Esophagus muscularis mucosa (tissue), 4 donors: ENCODE measurements at regions not wholly inside any gene's neighbourhood (a gene's known extent, or its start where the extent isn't known, plus 50 kb on each side); places are given as distances from the start of the nearest gene placed in this dataset.

ENCODE experiments used
- DNase-seq: peaks from one replicate; pipeline ENCODE4 v3.0.0-alpha.2; 2017; ENCODE audit errors: extremely low spot score
- H3K27ac ChIP-seq, 4 donors: fragments of 200-600 bp; sonication (generic); replicated peaks in 1 of 4; 1 replicate in 3 of 4; 2 replicates in 1 of 4; pipeline ENCODE4 v1.5.1; 2016 to 2019; ENCODE audit warnings: mild to moderate bottlenecking in 1 of 4
- H3K27me3 ChIP-seq, 4 donors: fragments of 200-600 bp; sonication (generic); one replicate each; pipeline versions ENCODE4 v1.5.1 to v1.6.0; 2016 to 2019
- H3K36me3 ChIP-seq, 4 donors: fragments of 200-600 bp; sonication (generic); one replicate each; pipeline ENCODE4 v1.5.1; 2016 to 2019
- H3K4me1 ChIP-seq, 4 donors: fragments of 200-600 bp; sonication (generic); one replicate each; pipeline ENCODE4 v1.5.1; 2016 to 2019
- H3K4me3 ChIP-seq, 4 donors: fragments of 200-600 bp; sonication (generic); 1 replicate in 2 of 4; 2 replicates in 2 of 4; pipeline ENCODE4 v1.5.1; 2016 to 2019; ENCODE audit warnings: mild to moderate bottlenecking in 4 of 4, moderate library complexity in 1 of 4
- H3K9me3 ChIP-seq, 4 donors: fragments of 200-600 bp; sonication (generic); 1 replicate in 3 of 4; 2 replicates in 1 of 4; pipeline ENCODE4 v1.5.1; 2016 to 2019
- EP300 ChIP-seq: sonication (generic); formaldehyde crosslinking; IDR thresholded peaks from one replicate; pipeline ENCODE4 v1.6.1; 2017; ENCODE audit warnings: antibody characterized with exemption
- POLR2A ChIP-seq: fragments of 450-650 bp; IDR thresholded peaks from one replicate; pipeline ENCODE4 v1.6.1; 2017; ENCODE audit warnings: antibody characterized with exemption, moderate library complexity, mild to moderate bottlenecking, low read depth
- POLR2AphosphoS5 ChIP-seq, 2 donors: sonication (generic); formaldehyde crosslinking; IDR thresholded peaks; one replicate each; pipeline ENCODE4 v1.6.1; 2017; ENCODE audit warnings: antibody characterized with exemption in 2 of 2
- WGBS: methylation state at CpG from one replicate; pipeline ENCODE4 v1.1.5; 2018; 5-methylcytosine and 5-hydroxymethylcytosine counted together
- intact Hi-C: fragments of 100-400 bp; cut with DNase I; formaldehyde crosslinking; loops from one replicate; pipeline ENCODE4 v1.15.1; 2023
- TF ChIP-seq, protein P1 (sequence below), 3 experiments: fragments of 200-600 bp in 2 of 3; fragments of 450-650 bp in 1 of 3; sonication (generic) in 2 of 3; IDR thresholded peaks; one replicate each; pipeline ENCODE4 v1.5.1; 2017 to 2019; ENCODE audit warnings: antibody characterized with exemption in 3 of 3, mild to moderate bottlenecking in 2 of 3, moderate library complexity in 1 of 3

GRCh38 chr19:30319411-30319810 is 52.8 kb upstream of the ZNF536 start:
- 70% methylated on average over 2 of the region's 2 CpGs for WGBS
- no peaks in the 10 kb centered on the region for H3K4me1 ChIP-seq
- TF ChIP-seq, protein P1, sequence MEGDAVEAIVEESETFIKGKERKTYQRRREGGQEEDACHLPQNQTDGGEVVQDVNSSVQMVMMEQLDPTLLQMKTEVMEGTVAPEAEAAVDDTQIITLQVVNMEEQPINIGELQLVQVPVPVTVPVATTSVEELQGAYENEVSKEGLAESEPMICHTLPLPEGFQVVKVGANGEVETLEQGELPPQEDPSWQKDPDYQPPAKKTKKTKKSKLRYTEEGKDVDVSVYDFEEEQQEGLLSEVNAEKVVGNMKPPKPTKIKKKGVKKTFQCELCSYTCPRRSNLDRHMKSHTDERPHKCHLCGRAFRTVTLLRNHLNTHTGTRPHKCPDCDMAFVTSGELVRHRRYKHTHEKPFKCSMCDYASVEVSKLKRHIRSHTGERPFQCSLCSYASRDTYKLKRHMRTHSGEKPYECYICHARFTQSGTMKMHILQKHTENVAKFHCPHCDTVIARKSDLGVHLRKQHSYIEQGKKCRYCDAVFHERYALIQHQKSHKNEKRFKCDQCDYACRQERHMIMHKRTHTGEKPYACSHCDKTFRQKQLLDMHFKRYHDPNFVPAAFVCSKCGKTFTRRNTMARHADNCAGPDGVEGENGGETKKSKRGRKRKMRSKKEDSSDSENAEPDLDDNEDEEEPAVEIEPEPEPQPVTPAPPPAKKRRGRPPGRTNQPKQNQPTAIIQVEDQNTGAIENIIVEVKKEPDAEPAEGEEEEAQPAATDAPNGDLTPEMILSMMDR (IDR thresholded peaks at IDR 0.05): no peak
- TF ChIP-seq POLR2AphosphoS5 (IDR thresholded peaks at IDR 0.05): no peak
- no peak for DNase-seq
- no peak overlapping the region for H3K4me3 ChIP-seq
- intact Hi-C loops: no loop called here
- H3K9me3 ChIP-seq: peaks cover 0 to 6% (median 0%) of the 10 kb centered on the region in 4 donors
- H3K27me3 ChIP-seq: peaks cover 0 to 21% (median 0%) of the 10 kb centered on the region in 4 donors
- H3K36me3 ChIP-seq: no peaks in the 10 kb centered on the region
- no peak overlapping the region for H3K27ac ChIP-seq

- H3K27ac ChIP-seq: no peak overlapping the region
- intact Hi-C loops: no loop called here
- H3K36me3 ChIP-seq: no peaks in the 10 kb centered on the region
- peaks cover 0 to 17% (median 0%) of the 10 kb centered on the region in 4 donors for H3K27me3 ChIP-seq
- no peak for DNase-seq
- no peaks in the 10 kb centered on the region for H3K4me1 ChIP-seq
- H3K4me3 ChIP-seq: no peak overlapping the region
- peaks cover 0 to 6% (median 0%) of the 10 kb centered on the region in 4 donors for H3K9me3 ChIP-seq
- TF ChIP-seq POLR2A (no peak), EP300 (no peak), POLR2AphosphoS5 (IDR thresholded peaks at IDR 0.05) (no peak)
- TF ChIP-seq, protein P1 (IDR thresholded peaks at IDR 0.05): no peak
These were observed 52.3 kb upstream of the ZNF536 start for GRCh38 chr19:30319876-30320275.

DNA sequence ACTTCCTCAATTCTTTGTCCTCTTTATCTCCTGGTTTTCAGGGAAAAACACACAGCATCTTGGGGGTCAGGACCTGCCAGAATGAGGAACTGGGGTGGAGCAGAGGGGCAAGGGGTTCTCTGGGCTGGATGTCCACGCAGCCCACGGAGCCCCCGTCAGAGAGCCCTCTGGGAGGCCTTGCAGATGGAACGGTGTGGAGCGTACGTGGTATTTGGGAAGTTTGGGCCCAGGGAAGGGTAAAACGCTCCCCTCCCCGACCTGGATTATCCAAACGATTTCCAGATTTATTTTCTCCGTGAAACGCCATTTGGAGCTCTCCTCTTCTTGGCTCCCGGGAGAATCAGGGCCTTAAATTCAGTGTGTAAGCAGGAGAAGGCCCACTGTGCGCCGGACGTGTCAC is 51.7 kb upstream of the ZNF536 start:
- H3K9me3 ChIP-seq: peaks cover 0 to 6% (median 0%) of the 10 kb centered on the region in 4 donors
- no peaks in the 10 kb centered on the region for H3K4me1 ChIP-seq
- TF ChIP-seq, protein P1 (IDR thresholded peaks at IDR 0.05): no peak
- TF ChIP-seq POLR2AphosphoS5 (IDR thresholded peaks at IDR 0.05): no peak
- TF ChIP-seq EP300: no peak
- no peak for TF ChIP-seq POLR2A
- H3K27ac ChIP-seq: no peak overlapping the region
- no peak for DNase-seq
- peaks cover 0 to 19% (median 0%) of the 10 kb centered on the region in 4 donors for H3K27me3 ChIP-seq
- WGBS: 62% methylated on average over 15 of the region's 15 CpGs
- intact Hi-C loops: no loop called here
- no peaks in the 10 kb centered on the region for H3K36me3 ChIP-seq
- no peak overlapping the region for H3K4me3 ChIP-seq

GRCh38 chr19:30320916-30321315 is 51.3 kb upstream of the ZNF536 start:
- Histone ChIP-seq H3K9me3 (peaks cover 0 to 6% (median 0%) of the 10 kb centered on the region in 4 donors), H3K4me3 (no peak overlapping the region), H3K4me1 (no peaks in the 10 kb centered on the region), H3K27ac (no peak overlapping the region), H3K27me3 (peaks cover 0 to 24% (median 0%) of the 10 kb centered on the region in 4 donors), H3K36me3 (no peaks in the 10 kb centered on the region)
- no peak for DNase-seq
- TF ChIP-seq POLR2A (no peak), EP300 (no peak), POLR2AphosphoS5 (IDR thresholded peaks at IDR 0.05) (no peak)
- TF ChIP-seq, protein P1 (IDR thresholded peaks at IDR 0.05): no peak
- intact Hi-C loops: no loop called here
- 72% methylated on average over 11 of the region's 11 CpGs for WGBS
